ENCODE measurements at regions not wholly inside any gene's neighbourhood (a gene's known extent, or its start where the extent isn't known, plus 50 kb on each side); places are given as distances from the start of the nearest gene placed in this dataset.
"Not testable (repeated sequence)": the region's sequence is repeated elsewhere in the genome, so short reads cannot be mapped to it uniquely, and the experiment has no call there.

DNA sequence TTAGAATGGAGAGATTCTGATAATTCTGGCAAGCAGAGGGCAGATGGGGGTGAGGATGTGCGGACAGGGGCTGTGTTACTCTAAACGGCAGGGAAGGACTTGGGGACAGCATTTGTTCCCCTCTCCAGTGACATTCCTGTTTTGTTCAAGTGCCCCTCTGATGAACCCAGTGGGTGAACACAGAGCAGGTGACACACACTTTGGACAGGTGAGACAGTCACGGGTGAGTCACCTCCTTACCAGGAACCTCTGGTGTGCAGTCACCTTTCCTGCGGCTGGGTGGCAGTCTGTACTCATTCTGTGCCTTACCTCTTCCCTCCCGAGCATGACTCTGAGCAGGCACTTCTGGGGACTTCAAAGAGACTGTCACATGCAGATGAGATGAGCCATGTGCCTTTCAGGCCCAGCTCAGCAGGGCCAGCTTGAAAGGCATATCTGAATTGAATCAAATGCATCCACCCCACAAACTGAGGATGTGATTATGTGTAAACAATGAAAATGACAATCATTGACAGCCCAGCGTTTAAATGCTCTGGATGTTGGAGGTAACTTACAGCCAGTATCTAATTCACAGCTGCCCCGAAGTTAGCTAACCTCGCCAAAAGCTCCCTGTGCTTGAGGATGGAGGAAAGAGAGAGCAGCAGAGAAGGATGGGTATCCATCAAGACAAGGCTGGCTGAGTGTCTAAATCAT is 362.4 kb downstream of the BCL2L11 start:
- not testable (repeated sequence) for DNase-seq

DNA sequence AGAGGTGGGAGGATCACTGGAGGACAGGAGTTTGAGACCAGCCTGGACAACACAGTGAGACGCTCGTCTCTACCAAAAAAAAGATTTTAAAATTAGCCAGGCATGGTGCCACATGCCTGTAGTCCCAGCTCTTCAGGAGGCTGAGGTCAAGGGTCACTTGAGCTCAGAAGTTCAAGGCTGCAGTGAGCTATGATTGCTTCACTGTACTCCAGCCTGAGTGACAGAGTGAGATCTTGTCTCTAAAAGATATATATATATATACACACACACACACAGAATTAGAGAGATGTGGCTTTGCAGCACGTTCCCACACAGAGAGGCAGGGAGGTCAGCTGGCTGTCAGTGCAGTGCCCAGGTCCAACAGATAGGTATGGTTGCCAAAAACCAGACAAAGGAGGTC is 363.4 kb downstream of the BCL2L11 start:
- DNase-seq, result not testable (repeated sequence)

DNA sequence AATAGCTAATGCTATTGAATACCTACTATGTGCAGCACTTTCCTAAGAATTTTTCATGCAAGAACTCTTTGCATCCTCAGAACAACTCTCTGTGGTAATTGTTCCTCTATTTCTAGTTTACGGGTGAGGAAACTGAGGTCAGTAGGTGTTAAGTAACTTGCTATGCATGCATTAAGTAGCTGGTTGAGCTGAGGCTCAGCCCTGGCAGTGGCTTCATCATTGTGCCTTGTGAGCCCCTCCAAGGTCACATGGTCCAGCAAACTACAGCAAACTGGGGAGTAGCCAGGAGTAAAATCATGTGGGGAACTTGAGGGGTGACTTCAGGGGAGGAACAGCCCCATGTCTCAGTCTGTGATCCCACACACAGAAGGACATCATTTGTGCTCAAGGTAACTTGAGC is 365.2 kb downstream of the BCL2L11 start:
- DNase-seq, result not testable (repeated sequence)

DNA sequence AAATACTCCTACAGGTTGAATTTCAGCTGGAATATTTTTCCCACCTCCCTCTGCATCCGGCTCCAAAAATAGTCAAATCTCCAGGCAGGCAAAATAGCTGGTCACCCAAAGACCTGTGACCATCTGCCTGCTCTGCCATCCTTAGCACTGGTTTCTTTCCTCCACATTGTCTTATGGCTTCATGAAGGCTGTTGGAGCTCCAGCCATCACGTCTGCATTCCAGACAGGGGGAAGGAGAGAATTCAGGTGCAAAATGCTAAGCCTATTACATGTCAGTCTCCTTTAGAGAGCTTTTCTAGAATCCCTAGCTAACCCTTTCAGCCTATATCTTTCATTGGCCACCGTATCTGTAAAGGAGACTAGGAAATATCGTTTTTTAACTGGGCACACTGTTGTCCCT is 367.7 kb downstream of the BCL2L11 start:
- not testable (repeated sequence) for DNase-seq

DNA sequence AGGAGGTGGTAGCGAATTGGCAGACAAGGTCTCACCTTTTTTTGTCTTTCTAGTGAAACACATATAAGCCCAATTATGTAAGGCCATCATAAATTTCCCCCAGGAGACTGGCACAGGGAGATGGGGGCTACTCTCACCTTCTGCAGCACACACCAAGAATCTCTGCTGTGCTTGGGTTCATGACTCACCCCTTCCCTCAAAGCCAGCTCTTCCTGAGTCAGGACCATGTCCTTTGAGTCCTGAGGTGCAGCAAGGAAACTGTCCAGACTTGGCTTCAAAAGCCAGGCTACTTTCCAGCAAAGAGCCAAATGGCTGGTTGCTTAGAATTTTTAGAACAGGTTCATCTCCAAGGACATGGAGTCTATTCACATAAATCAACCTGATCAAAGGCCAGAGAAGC is 368.7 kb downstream of the BCL2L11 start:
- not testable (repeated sequence) for DNase-seq

DNA sequence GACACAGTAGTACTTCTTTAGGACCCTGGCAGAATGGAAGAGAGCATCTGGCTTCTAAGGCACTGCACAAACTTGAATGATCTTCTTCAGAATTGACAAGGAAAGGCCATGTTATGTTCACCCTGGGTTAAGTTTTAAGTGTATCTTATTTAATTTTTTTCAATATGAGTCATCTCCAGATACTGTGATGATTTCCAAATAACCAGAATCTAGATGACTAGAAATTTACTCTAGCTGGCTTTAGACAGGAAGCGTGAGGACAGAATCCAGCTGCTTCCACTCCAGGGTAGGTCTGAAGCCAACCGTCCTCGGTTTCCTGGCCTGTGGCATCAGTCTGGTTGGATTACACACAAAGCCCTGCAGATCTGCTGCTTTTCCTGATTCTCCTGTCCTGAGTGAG is 370.5 kb downstream of the BCL2L11 start:
- not testable (repeated sequence) for DNase-seq

DNA sequence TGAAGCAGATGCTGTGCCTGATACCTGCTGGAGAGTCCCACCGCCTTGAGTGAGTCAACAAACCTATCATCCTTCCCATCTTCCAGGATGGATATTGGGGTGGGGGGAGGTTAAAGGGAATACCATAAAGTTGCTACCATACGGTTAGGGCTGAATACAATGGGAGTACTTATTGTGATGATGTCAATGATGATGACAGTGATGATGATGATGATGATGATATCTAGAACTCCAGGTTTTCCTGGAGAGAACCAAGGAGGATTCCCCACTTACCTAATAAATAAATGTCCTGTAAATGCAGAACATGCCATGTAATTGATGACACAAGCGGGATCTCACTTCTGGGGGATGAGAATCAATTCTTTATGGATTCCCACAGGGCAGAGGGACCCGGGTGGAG is 370.9 kb downstream of the BCL2L11 start:
- DNase-seq, result not testable (repeated sequence)

DNA sequence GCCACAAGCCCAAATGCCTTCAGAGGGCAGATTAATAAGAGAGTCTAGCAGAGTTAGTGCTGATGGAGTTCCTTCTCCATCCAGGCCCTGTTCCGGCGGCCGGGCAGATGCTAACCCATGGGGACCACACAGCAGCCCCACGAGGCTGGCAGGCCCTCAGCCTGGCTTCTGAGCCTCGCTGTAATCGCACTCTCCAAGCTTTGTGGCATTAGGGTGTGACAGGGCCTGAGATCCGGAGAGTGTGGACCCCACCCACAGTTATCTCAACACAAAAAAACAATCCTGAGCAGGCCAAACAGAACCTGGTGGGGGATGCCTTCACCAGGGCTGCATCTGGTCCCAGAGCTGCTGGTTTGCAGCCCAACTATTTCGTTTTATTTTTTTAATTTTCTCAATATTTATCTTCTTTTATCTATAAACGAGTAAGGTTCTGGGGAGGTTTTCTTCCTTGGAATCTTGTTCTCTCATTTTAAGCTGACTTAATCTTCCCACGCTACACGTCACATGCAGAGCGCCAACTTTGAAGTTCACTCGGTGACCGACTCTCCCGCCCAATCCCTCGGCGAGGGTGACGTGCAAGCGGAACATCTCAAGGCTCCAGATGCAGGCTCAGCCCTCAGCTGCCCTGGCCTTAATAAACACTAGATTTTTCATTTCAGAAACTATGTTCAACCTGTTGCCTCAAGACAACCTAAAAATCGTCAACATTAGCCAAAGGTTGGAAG is 372.4 kb downstream of the BCL2L11 start:
- not testable (repeated sequence) for DNase-seq

DNA sequence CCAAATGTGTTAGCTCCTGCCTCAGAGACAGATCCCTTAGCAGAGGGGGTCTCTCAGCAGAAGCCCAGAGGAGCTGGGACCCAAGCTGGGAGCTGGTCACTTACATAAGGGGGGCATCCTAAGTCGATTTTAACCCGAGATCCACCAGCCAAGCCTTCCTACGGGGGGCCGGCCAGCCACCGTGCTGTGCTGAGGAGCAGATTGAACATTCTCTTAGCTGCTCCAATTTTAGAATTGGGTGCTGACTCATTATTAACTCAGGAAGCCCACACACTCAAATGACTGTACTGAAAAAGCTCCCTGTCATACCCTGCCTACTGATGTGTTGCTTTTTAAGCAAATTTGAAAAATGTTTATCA is 373.0 kb downstream of the BCL2L11 start:
- DNase-seq, result not testable (repeated sequence)

DNA sequence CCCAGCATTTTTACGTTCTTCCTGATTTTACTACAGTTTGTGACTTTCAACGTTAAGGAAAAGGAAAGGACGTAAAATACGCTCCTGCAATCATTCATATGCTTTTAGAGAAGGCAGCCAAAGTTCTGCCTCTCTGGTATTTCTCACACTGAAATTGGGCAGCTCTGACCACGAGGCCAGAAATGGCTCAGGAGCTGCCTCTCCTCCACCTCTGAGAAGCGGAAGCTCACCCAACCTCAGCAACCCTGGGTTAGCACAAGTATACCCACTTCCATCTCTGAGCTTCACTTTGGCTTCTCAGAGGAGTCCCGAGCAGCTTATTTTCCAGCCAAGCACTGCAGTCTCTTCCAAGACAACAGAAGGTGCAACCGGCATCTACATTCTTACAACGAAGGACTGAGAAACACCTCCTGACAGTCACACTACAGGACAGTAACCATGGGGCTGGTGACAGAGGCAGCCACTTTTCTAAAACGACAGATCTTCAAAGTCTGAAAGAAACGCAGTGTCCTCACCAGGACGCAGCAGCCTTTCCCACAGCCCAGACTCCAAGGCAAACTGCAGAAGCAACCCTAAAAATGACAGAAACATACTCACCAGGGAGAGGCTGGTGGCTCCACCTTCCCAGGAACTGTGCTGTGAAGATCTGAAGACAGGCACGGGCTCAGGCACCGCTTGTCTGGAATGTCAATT is 373.7 kb downstream of the BCL2L11 start:
- DNase-seq, result not testable (repeated sequence)

DNA sequence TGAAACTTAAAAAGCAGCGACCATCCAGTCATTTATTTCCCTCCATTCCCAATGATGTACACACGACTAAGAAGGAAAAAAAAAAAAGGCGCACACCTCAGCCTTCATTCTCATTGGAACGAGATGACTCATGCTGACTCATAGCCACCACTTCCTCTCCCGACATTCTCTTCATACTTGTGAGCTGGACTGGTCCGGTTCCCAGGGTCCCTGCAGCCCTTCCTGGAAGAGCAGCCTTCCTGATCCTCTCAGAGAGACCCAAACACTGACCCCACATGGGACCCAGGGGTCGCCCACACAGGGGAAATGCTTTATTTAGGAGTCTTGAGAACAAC is 374.2 kb downstream of the BCL2L11 start:
- not testable (repeated sequence) for DNase-seq

DNA sequence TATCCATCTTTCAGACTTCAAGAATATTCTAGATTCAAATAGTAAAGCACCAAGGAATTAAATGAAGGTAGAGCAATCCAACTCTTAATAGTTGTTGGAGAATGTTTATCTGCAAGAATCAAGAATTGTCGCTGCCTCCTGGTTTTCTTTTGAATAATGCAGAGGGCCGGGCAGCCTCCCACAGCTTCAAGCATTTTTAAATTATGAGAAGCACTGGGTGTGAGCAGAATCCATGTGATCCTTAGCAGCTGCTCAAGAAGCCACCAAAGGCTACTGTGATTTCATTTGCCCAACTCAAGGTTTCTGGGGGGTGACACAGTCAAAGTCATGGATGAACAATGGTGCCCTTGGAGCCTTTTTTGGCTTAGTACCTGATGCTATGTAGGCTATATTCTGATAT is 374.9 kb downstream of the BCL2L11 start:
- DNase-seq, result not testable (repeated sequence)

DNA sequence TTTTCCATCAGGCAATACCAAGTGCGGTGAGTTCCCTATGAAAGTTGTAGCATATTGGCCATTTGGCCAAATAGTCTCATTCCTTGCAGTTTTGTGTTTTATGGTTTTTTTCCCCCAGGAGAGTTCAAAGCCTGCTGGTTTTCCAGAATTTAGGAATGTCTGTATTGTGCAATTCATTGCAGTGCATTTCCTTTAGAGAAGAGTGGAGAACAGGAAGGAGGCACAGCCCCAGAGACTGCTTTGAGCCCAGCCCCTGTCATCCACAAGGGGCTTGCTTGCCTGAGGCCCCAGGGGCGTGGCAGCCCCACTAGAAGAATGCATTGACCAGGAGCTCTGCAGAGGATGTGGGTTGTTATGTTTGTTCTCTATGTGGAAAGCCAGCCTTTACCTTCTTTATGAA is 375.5 kb downstream of the BCL2L11 start:
- not testable (repeated sequence) for DNase-seq

DNA sequence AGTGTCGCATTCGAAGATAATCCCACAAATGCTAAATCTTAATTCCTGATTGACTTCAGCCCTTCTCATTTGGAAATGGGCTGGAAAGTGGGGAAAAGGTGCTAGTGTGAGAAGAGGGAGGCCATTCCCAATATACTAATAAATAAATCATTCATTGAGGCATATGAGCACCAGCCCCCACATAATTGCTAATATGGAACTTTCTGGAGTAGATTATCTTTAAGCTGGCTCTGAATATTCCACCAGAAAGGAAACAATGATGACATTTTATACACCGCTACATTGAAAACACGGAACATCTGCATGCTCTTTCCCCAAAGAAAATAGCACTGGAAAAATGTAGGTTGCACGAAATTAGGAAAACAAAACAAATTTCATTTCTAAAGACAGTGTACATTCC is 376.1 kb downstream of the BCL2L11 start:
- not testable (repeated sequence) for DNase-seq

DNA sequence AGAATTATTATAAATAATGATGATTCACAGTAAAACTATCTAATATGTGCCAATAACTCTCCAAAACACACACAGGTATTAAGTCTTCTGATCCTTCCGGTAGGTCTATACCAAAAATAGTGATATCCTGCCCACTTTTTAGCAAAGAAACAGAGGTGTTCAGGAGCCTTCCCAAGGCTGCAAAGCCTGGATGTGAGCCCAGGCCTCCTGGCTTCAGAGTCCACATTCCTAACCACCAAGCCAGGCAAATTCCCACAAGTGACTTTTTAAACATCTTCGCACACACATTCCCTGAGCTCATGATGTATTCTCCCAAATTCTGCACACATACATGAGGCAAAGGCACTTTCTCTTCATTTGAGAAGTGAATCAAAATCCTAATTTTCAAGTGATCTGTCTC is 376.6 kb downstream of the BCL2L11 start:
- not testable (repeated sequence) for DNase-seq

DNA sequence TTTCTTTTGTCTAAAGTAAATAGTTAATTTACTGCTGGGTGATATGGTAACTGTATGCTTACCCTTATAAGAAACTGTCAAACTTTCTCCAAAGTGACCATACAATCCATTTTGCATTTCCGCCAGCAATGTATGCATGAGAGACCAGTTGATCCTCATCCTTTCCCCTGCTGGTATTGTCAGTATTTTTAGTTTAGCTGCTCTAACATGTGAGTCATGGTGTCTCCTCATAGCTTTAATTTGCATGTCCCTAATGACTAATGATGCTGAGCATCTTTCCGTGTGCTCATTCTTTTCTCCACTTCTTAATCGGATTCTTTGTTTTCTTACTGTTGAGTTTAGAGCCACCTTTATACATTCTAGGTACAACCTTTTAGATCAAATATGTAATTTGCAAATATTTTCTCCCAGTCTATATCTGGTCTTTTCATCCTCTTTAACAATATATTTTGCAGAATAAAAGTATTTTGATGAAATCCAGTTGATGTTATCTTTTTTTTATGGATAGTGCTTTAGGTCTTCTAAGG is 379.9 kb downstream of the BCL2L11 start:
- DNase-seq, result not testable (repeated sequence)

DNA sequence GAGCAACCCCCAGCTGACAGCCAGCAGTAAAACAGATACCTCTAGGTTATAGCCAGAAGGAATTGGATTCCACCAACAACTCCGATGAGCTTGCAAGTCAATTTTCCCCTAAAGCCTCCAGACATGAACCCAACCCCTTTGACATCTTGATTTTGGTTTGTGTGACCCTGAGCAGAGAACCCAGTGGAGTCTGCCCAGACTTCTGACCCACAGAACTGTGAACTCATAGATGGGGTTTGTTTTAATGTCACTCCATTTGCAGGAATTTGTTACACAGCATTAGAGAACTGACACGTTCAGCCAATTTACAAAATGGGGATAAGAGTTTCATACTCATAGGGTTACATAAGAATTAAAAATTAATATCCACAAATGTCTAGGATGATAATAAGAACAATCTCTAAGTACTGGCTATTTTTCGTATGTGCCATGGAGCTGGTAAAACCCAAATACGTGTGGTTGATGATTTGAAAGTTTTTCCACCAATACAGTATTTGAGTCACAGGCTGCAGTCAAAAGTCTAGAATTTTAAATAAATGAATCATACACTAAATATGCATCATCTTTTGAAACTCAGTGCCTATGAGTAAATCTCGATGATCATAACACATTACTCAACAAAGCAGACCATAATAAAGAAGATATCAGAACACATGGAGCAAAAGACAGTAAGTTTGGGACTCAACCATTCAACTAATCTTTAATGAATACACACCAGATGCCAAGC is 380.0 kb downstream of the ANAPC1 start:
- not testable (repeated sequence) for DNase-seq

DNA sequence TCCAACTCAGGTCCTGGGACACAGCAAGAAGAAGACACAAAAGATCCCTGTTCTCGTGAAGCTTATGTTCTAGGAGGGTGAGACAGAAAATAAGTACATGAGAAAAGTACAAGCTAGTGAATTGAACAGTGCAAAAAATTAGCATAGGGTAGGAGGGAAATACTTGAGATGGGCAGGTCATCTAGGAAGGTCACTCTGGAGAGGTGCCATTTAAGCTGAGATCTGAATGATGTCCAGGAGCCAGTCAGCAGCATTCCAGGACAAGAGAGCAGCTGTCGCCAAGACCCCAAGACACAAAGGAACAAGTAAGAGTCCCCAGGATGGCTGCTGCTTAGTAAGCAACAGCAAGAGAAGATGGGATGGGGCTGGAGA is 379.4 kb downstream of the ANAPC1 start:
- not testable (repeated sequence) for DNase-seq

DNA sequence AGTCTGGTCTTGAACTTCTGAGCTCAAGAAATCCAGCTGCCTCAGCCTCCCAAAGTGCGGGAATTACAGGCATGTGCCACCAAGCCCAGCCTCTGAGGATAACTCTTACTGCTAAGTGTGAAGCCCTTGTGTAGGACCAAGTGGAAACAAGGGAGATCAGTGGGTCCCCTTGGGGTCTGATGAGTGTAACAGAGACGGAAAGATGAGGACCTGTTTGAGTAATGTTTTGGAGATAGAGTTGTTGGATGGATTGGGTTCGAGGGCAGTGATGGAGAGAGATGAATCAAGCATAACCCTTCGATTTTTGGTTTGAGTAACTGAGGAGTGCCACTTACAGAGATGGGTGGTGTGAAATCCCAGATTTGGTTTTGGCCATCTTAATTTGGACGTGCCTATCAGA is 378.7 kb downstream of the ANAPC1 start:
- not testable (repeated sequence) for DNase-seq

DNA sequence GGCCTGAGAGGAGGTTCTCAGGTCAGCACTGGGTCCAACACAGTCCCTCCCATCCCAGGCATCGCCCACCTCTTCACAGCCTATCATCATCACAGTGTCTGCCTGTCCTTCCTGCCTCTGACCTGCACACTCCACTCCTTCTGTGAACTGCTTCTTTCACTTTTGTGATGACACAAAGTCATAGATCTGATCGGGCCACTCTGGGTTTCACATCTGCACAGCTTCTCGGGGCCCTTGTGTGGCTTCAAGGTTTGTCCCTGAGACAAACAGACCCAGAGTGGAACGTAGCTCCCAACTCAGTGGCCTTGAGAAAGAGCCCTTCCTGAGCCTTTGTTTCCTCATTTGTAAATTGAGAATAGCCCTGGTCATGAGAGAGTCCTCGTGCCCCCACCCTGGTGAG is 377.1 kb downstream of the ANAPC1 start:
- DNase-seq, result not testable (repeated sequence)

DNA sequence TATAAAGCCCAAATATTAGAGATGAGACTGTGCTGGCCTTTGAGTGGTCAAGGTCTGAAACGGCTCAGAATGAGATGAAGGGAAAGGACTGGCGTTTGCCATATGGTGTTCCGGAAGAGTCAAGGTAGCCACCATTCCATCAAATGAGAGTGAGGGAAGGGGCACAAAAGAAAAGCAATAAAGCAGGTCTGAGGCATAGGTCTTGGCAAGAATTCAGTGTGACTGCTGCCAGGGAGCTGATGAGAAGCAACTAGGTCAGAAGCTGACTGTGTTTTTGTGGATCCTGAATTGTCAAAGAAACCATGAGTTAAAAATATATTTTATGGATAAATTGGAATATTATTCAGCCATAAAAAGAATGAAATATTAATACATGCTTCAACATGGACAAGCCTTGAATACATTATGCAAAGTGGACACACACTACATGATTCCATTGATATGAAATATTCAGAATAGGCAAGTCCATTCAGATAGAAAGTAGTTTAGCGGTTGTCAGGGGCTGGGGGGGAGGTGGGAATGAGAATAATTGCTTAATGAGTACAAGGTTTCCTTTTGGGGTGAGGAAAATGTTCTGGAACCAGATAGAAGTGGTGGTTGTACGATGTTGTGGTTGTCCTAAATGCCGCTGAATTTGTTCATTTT is 374.6 kb downstream of the ANAPC1 start:
- not testable (repeated sequence) for DNase-seq

DNA sequence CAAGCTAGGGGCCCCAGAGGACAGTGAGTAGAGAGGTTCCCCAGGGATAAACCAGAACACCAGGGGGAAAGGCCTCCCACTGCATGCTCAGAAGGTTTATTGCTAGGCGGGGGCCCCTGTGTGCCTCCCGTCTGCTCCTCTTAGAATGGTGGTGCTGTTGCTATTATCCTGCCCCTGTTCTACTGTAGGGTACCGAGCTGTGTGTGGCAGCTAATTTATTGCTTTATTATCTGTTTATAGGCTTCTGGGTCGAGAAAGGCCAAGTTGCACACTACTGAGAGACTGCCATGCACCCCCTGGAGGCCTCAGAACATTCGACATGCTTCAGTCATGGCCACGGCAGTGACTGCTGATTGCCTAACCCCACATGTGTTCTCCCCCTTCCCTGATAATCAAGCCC is 373.6 kb downstream of the ANAPC1 start:
- not testable (repeated sequence) for DNase-seq

Data from retina (tissue), 1 donor.